ENCODE measurements at regions not wholly inside any gene's neighbourhood (a gene's known extent, or its start where the extent isn't known, plus 50 kb on each side); places are given as distances from the start of the nearest gene placed in this dataset.

DNA sequence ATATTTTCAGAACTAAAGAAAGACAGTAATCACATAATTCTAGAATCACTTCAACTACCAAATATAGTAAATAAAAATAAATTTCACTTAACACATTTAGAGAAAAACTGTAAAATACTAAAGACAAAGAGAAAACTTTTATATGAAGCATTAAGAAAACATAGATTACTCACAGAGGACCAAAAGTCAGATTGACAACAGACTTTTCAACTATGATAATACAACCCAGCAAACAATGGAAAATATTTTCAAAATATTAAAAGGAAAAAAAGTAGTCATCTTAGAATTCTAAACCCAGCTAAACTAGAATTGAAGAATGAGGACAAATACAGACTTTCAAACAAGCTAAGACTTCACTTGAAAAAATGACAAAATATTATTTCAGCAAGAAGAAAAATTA, 164.8 kb upstream of the ARID1B start:
- TF ChIP-seq POLR2AphosphoS5 (IDR thresholded peaks at IDR 0.05), result no peak
- TF ChIP-seq EP300 (IDR thresholded peaks at IDR 0.05), result no peak
- TF ChIP-seq, protein P1, sequence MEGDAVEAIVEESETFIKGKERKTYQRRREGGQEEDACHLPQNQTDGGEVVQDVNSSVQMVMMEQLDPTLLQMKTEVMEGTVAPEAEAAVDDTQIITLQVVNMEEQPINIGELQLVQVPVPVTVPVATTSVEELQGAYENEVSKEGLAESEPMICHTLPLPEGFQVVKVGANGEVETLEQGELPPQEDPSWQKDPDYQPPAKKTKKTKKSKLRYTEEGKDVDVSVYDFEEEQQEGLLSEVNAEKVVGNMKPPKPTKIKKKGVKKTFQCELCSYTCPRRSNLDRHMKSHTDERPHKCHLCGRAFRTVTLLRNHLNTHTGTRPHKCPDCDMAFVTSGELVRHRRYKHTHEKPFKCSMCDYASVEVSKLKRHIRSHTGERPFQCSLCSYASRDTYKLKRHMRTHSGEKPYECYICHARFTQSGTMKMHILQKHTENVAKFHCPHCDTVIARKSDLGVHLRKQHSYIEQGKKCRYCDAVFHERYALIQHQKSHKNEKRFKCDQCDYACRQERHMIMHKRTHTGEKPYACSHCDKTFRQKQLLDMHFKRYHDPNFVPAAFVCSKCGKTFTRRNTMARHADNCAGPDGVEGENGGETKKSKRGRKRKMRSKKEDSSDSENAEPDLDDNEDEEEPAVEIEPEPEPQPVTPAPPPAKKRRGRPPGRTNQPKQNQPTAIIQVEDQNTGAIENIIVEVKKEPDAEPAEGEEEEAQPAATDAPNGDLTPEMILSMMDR (IDR thresholded peaks at IDR 0.05), result no peak

Data from sigmoid colon (tissue), 4 donors.